GM19240 (cell line): ENCODE measurements at regions not wholly inside any gene's neighbourhood (a gene's known extent, or its start where the extent isn't known, plus 50 kb on each side); places are given as distances from the start of the nearest gene placed in this dataset.
A peak's percentile ranks its signal among the peaks of the same experiment; 100 is the strongest.
"Not testable (repeated sequence)": the region's sequence is repeated elsewhere in the genome, so short reads cannot be mapped to it uniquely, and the experiment has no call there.

Experiments
- DNase-seq: peaks from one replicate; pipeline ENCODE4 v3.0.0; 2011; ENCODE audit warnings: low spot score; ENCODE audit not compliant: insufficient read length

DNA sequence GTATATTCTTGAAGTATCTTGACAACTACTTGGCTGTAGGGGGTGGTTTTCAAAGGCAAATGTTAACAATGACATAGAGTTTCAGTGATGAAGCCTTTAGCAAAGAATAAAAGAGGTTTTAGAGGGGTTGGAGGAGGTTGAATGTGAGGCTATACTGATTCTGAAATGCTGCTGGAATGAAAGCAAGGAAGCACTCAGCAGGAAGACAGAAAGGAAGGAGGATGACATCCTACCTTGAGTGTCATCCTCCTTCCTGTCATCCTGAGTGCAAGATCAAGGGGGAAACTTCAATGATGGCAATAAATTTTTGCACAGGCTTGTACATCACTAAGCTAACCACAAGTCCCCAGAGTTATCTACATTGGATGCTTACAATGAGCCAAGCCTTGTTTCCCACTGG, 120.5 kb downstream of the APIP start:
- no peak for DNase-seq

DNA sequence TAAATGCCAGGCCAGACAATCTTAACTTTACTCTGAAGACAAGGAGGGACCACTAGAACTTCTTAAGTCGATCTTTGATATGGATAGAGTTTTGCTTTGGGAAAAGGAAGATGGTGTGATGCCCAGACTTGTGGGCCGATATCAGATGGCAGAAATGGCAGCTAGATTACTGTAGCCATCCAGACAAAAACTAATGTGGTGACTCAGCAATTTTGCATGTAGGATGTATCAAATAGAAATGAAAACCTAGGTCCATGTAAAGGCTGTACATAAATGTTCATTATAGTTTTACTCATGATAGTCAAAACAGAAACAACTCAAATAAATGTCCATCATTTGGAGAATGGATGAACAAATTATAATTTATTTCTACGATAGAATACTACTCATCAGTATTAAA, 121.5 kb downstream of the APIP start:
- no peak for DNase-seq

DNA sequence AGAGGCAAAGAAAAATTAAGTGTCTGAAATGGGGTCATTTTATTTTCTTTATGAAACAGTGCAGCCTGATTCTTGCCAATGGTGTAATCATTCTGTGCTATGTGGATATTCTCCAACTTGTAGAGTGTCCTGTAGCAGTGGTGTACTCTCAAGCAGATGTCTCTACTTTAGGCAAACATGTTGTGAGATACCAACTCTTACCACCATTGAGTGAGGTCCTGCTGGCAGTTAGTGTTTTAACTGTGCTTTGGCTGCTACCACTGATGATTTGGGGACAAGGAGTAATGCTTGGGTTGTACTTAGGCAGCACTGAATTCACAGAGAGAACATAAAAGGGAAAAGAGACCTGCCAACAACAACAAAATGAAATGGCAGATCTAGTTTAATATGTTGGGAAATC, 122.5 kb downstream of the APIP start:
- no peak for DNase-seq

DNA sequence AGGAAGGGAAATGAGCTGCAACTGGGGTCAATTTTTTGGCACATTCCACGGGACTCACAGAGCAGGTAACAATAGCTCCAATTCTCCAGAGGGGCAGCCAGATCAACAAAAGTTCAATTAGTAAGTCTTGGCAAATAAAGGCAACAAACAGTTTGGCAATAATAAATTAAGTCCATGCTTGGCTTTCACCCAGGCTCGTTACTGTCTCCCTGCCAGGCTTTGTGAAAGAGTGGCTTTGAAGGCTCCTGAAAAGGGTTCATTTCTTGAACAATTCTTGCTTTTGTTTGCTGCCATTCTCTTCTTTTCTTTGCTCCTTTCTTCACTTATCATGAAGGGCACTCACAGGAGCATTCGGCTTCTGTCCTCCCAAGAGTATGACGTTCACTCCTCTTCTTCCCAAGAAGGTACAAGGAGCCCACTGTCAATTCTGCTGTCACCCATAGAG, 123.3 kb downstream of the APIP start:
- DNase-seq, result no peak

DNA sequence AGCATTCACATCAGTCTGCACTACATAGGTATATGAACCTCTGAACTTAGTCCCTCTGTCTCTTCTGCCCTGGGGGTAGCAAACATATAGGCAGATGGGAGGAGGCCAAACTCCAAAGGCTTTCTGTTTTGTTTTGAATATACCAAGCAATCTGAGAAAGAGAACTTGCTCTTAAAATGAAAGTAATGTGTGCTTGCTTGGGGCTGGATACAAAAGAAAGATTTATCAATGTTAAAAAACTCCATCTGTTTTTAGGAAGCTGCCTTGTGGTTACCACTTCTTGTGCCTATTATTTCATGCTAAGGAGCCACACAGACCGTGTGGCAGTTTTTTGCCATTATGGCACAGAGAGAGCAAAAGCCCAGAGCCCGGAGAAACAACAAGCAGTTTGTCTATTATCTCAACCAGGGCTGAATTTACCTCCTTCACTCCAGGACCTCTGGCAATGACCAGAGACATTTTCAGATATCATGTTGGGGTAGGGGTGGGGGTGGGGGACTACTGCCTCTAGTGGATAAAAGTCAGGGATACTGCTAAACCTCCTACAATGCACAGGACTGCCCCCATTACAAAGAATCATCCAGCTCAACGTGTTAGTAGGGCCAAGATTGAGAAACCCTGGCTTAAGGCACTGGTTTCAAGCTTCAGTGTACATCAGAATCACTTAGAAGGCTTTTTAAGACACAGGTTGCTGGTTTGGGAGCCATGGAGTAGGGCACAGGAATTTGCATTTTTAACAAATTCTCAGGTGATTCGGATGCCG, 124.2 kb downstream of the APIP start:
- peak; percentile 19 for DNase-seq

DNA sequence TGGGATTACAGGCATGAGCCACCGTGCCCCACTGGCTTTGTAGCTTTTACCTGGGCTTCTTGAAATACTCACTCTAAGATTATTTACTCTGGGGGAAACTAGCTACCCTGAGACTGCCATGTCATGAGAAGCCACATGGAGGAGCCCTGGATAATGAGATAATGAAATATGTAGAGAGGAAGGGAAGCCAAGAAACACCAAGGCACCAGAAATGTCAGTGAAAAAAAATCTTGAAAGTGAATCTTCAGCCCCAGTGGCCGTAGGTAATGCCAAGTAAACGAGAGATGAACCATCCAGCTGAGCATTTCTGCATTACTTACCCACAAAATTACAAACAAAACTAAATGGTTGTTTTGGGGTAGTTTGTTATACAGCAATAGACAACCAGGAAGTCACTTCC, 125.6 kb downstream of the APIP start:
- DNase-seq, result no peak

DNA sequence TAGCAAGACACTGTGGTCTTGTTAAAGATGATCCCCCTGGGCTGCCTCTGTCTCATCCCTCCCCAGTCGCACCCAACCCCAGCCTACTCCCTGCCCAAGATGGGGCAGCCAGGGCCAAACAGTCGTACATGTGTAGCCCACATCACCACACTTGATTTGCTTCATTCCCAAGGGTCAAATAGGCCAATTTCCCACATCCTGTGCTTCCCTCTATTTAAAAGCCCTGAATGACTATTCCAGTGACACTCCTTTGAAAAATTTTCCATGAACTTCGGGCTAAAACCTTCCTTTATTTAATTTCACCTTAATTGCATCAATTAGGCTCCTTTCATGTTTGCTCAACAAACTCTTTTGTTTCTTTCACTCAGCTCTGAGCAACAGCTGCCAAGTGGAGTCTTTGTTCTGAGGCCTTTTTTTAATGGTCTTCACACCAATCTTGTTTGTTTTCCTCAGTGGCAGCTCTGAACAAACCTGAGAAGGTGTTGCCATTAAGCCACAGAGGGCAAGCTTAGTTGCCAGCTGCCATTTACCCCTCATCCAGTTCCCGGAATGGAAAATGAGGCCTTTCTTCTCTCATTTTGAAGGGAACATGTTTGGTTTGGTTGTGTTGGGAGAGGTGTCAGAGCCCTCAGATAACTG, 126.9 kb downstream of the APIP start:
- no peak for DNase-seq

DNA sequence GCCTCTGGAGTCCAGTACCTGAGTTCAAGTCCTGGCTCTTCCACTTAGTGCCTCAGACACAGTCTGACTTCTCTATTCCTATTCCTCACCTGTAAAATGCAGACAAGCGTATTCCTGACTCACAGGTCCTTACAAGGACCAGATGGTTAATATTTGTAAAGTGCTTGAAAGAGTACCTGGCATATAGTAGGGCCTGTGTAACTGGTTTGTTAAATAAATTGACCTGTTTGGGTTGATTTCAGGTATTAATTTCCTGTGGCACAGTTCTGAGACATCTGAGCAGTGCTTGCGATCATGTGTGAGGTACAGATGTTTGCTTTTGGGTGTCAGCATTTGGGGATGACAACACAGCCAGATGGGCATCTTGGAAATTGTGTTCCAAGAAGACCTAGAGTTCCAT, 127.5 kb downstream of the APIP start:
- DNase-seq, result no peak

DNA sequence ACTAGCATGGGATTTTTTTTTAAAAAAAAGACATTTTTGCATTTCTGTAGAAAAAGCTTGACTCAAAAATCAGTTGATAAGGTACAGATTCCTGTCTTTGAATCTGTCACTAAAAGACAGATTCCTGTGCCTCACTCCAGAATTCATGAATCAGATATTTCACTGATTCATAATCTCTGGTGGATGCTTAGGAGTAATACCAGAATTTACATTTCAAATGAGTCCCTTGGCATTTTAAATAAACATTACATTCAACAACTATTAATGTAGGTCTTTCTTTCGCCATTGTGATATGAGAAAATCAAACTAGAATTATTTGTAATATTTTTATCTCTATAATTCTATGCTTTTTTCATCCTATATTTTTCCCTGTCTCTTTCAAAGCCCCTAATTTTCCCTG, 128.3 kb downstream of the APIP start:
- no peak for DNase-seq

DNA sequence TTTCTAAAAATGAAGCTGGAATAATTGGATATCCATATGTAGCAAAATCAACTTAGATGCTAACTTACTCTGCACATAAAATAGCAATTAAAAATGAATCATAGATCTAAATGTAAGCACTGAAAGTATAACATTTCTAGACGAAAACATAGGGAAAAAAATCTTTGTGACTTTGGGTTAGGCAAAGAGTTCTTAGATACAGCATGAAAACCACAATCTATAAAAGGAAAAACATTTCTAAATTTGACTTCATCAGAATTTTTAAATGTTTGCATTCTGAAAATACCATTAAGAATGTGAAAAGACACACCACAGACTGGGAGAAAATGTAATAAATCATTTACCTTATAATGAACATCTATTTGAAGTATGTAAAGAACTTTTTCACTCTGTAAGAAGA, 128.8 kb downstream of the APIP start:
- DNase-seq, result no peak

DNA sequence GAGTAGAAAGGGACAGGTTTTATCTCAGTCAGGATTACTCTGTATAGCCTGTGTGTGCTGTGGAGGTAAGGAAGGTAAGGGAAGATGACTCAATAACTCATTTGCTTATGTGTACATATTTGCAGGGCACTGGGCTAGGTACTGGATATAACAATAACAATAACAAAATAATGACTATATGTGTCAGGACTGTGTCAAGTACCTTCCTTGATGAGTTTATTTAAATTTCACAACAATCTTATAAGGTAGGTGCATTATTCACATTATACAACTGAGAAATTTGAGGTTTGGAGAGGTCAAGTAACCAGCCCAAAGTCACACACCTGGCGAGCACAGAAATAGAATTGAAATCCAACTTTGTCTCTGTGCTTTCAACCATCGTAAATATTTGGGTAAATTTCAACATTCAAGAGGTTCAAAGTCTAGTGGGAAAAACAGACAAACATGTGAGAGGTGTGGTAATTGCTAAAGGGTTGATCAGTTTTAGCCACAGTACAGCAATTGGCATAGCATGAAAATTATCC, 131.8 kb downstream of the APIP start:
- no peak for DNase-seq

DNA sequence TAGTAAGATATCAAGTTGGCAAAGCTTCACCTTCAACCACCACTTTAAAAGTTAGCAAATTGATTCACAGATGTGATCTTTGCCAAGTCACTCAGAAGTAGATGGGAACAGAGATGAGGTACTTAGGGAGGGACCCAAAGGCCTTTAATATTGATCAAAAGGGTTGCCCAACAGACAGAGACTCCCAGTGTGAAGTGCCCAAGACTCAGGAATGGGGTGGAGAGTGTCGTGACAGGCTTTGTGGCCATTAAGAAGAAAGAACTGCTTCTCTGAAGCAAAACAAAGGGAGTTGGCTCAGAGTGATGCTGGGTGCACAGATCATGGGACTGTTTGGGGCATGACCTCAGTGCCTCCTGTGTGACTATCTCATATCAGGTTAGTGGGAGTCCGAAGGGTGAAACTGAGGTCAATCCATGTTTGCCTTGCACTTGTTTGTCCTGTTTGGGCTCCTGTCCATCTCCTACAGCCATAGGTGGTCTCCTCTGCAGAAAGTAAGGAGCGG, 132.3 kb downstream of the APIP start:
- DNase-seq, result no peak

DNA sequence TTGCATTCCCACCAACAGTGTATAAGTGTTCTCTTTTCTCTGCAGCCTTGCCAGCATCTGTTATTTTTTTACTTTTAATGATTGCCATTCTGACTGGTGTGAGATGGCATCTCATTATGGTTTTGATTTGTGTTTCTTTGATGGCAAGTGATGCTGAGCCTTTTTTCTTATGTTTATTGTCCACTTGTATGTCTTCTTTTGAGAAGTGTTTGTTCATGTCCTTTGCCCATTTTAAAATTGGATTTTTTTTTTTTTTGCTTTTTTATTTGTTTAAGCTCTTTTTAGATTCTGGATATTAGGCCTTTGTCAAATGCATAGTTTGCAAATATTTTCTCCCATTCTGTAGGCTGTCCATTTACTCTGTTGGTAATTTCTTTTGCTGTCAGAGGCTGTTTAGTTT, 134.4 kb downstream of the APIP start:
- not testable (repeated sequence) for DNase-seq

DNA sequence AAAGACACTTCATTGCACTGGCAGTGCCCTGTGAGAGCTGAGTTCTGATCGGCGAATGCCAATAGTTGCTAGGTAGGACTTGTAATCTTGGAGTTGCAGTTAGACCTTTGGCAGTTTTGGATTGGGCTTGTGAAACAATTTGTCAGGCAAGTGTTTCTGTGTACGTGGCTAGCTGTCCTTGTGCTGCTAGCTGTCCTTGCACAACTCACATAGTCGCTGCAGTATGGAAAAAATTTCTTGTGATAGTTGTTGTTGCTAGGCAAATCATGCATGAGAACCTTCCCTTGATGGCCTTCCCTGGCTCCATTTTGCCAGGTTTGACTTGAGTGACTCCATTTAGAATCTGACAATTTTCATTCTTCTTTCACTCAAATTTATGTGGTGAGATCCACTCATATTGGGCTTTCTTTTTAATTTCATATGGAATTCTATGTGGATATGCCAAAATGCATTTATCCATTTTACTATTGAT, 140.7 kb downstream of the APIP start:
- no peak for DNase-seq

DNA sequence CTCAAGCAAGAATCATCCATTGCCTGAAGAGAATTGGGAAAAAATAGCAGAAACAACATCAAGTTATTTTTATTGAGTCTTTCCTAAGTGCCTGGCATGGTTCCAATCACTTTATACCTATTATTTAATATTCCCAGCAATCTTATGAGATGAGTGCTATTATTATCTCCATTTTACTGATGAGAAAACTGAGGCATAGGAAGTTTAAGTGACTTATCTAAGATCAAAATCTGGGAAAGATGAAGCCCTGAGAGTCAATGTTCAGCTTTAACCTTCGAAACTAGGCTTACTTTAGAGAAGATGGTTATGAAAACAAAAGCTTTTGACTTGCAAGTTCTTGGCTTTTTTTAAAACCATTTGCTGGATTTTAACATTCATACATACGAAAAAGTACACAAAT, 141.6 kb downstream of the APIP start:
- DNase-seq, result no peak

DNA sequence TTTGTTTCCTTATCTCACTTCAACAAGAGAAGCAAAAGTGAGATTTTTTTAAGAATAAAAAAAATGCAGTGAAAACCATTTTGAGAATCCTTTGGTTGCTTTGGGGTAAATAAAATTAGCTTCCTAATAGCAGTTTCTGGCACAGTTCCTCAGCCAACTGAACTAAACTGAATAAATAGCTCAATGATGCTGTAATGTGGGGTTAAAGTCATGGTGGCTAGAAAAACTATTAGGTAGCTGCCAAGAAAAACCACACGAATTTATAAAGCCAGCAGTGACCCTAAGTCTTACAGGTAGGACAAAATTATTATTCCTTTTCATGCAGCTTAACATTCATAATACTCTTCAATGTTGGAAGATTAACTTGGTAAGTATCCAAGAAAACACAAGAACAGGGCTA, 142.4 kb downstream of the APIP start:
- DNase-seq, result no peak

DNA sequence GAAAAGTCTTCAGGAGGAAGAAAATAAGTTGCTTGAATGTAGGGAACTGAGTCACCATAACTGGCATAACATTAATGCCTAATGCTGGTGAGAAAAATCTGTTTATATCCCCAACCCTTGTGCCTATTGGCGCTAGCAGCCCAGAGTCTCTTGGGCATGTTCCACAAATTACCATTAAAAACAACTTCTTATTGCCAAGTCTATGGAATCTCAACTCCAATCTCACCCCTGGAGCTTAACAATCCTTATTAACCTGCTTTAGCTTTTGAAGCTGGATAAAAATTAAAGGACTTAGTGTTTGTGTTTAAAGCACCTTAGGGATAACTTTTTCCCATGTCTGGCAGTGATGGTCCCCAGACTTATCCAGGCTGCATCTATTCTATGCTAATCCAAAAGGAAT, 143.0 kb downstream of the APIP start:
- DNase-seq, result no peak

DNA sequence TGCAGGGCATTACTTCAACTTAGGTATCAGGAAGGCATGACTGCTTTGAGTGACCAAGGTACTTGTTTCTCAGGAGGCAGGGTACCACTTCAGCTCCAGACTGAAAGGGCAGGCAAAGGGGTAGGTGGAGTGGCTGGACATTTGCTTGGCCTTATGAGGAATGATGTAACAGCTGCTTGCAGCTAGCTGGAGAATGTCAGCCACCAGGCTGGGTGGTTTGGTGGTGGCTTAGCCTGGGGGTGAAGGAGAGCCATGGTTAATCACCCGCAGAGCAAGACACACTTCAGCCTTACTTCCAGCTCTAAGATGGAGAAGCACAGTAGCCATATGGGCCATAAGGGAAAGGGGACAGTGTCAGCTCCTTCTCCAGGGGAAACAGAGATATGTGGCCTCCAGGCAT, 146.1 kb downstream of the APIP start:
- no peak for DNase-seq

DNA sequence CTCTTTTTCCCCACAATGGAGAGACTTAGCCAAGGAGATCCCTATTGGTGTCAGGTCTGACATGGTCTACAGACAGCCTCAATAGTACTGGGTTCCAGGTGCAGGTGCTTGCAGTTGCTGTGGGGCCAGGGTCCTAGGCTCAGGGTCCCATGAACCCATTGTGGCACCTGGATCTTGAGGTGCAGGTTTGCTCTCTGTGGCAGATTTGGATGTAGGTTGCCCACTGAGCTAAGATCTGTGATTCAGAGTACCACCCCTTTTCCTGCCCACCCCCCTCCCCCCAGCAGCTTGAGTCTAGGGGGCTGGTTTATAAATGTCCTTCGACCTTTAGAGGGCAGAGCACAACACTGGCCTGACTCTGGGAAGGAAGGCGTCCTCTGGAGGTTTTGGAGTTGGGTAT, 147.0 kb downstream of the APIP start:
- no peak for DNase-seq

DNA sequence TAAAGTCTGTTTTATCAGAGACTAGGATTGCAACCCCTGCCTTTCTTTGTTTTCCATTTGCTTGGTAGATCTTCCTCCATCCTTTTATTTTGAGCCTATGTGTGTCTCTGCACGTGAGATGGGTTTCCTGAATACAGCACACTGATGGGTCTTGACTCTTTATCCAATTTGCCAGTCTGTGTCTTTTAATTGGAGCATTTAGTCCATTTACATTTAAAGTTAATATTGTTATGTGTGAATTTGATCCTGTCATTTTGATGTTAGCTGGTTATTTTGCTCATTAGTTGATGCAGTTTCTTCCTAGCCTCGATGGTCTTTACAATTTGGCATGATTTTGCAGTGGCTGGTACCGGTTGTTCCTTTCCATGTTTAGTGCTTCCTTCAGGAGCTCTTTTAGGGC, 141.7 kb downstream of the EHF start:
- DNase-seq, result not testable (repeated sequence)

DNA sequence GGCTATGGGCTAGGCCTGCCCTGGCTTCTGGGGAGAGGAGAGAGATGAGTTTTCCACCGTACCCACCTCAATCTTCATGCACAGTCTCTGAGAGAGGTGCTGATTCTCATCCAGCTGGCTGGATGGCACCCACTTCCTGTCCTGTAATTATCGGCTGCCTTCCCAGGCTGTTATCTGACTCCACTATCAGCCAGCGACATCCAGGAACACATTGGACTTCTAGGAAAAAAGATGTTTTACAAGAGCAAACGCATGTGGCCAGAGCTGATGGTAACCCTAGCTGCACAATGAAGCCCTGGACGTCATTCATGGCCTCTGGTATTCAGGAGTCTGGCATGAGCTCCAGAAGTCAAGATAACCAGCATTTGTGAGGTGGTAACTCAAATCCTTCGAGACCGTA, 137.4 kb downstream of the EHF start:
- no peak for DNase-seq

DNA sequence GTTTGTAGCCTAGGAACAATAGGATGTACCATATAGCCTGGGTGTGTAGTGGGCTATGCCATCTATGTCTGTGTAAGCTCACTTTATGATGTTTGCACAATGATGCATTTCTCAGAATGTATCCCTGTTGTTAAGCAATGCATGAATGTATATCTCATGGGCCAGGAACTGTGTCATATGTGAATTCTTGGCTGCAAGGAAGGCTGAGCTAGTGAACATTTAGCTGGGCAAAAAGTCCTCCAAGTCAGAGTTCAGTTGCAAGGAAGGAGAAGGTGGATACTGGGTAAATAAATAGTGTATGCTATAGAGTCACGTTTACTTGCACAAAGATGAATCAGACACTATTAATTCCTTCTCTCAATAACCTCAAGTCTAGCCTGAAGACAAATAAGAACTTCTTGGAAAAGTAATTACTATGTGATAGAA, 136.1 kb downstream of the EHF start:
- no peak for DNase-seq

DNA sequence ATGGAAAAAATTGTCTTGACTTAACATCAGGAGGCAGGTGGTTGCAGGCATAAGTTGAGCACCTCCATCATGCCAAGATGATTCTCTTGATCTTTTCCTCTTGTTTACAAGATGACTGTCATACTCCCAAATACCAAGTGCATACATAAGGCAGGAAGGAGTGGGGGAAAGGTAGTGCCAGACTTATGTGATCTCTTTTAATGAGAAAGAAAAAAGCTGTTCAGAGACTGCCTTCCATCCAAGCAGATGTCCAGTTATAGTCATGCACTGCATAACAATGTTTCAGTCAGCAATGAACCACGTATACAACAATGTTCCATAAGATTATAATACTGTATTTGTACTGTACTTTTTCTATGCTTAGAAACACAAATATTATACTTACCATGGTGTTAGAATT, 135.7 kb downstream of the EHF start:
- DNase-seq, result no peak
